ENCODE measurements at regions not wholly inside any gene's neighbourhood (a gene's known extent, or its start where the extent isn't known, plus 50 kb on each side); places are given as distances from the start of the nearest gene placed in this dataset.
A peak's percentile ranks its signal among the peaks of the same experiment; 100 is the strongest.

GRCh38 chr12:73076760-73077159 is 804.6 kb downstream of the TRHDE start:
- TF ChIP-seq CTCF (IDR thresholded peaks at IDR 0.05; ENCODE audit: low read depth, low read length, missing input control) (no peak), JUND (IDR thresholded peaks at IDR 0.05) (peak in 1 of 2 donors; percentile 74), RAD21 (IDR thresholded peaks at IDR 0.05) (peak; percentile 41 to 52), MAX (IDR thresholded peaks at IDR 0.05) (peak; percentile 57), FOXA1 (IDR thresholded peaks at IDR 0.05) (peak; percentile 83), TAF1 (conservative IDR thresholded peaks at IDR 0.05) (no peak), REST (IDR thresholded peaks at IDR 0.05) (no peak), YY1 (IDR thresholded peaks at IDR 0.05) (peak; percentile 52), RXRA (IDR thresholded peaks at IDR 0.05) (peak; percentile 39 to 75), ZBTB33 (IDR thresholded peaks at IDR 0.05) (peak; percentile 32), ATF3 (IDR thresholded peaks at IDR 0.05) (peak; percentile 36)
